ENCODE measurements at regions not wholly inside any gene's neighbourhood (a gene's known extent, or its start where the extent isn't known, plus 50 kb on each side); places are given as distances from the start of the nearest gene placed in this dataset.

- peaks cover 0 to 1% (median 0%) of the 10 kb centered on the region in 3 donors for H3K27me3 Mint-ChIP-seq (ENCODE audit: low read depth in 3 of 3)
- H3K27ac Mint-ChIP-seq = no peak overlapping the region
- Histone ChIP-seq H3K27me3 (ENCODE audit: control insufficient read depth in 2 of 2, insufficient read depth in 2 of 2, low read length in 2 of 2) (no peaks in the 10 kb centered on the region), H3K9ac (ENCODE audit: insufficient read depth, low read length, poor library complexity, severe bottlenecking) (no peak overlapping the region), H3K9me3 (replicated peaks in 1 of 2; ENCODE audit: control insufficient read depth in 1 of 2, insufficient read depth in 1 of 2, low read length in 2 of 2) (peaks cover 13 to 14% of the 10 kb centered on the region in 2 donors), H4K20me1 (ENCODE audit: insufficient read depth, low read length) (no peaks in the 10 kb centered on the region), H3K36me3 (replicated peaks in 1 of 2; ENCODE audit: control insufficient read depth in 1 of 2, insufficient read depth in 2 of 2, low read length in 2 of 2) (no peaks in the 10 kb centered on the region), H3K27ac (ENCODE audit: low read depth in 1 of 2, low read length in 2 of 2) (no peak overlapping the region), H3K4me2 (replicated peaks; ENCODE audit: extremely low read depth, low read length, poor library complexity, severe bottlenecking) (no peak overlapping the region), H3K4me1 (ENCODE audit: control insufficient read depth in 1 of 2, insufficient read depth in 2 of 2, low read length in 2 of 2) (no peaks in the 10 kb centered on the region), H3K4me3 (replicated peaks in 1 of 3; ENCODE audit: low read depth in 2 of 3, low read length in 3 of 3) (no peak overlapping the region), H3K79me2 (ENCODE audit: insufficient read depth, low read length) (no peaks in the 10 kb centered on the region), H2AFZ (ENCODE audit: insufficient read depth, low read depth, low read length, poor library complexity, severe bottlenecking) (no peak overlapping the region)
- no peaks in the 10 kb centered on the region for H3K4me1 Mint-ChIP-seq
- no peak overlapping the region for H3K4me3 Mint-ChIP-seq
- intact Hi-C loops (cut with micrococcal nuclease) = no loop called here
- no peak for DNase-seq
- 80% methylated on average over 1 of the region's 2 CpGs for WGBS (ENCODE audit: insufficient coverage)
- H3K36me3 Mint-ChIP-seq = no peaks in the 10 kb centered on the region
- peaks cover 2 to 15% (median 12%) of the 10 kb centered on the region in 7 donors for H3K9me3 Mint-ChIP-seq
- TF ChIP-seq CTCF (IDR thresholded peaks at IDR 0.05) = no peak
Measured at GRCh38 chr13:32883474-32883873, 132.7 kb upstream of the KL start.

GRCh38 chr13:32887617-32888016 lies 128.6 kb upstream of the KL start:
- no peak overlapping the region for H3K4me3 Mint-ChIP-seq
- Histone ChIP-seq H3K9ac (ENCODE audit: insufficient read depth, low read length, poor library complexity, severe bottlenecking) (no peak overlapping the region), H2AFZ (ENCODE audit: insufficient read depth, low read depth, low read length, poor library complexity, severe bottlenecking) (no peak overlapping the region), H3K4me2 (replicated peaks; ENCODE audit: extremely low read depth, low read length, poor library complexity, severe bottlenecking) (no peak overlapping the region), H3K4me1 (ENCODE audit: control insufficient read depth in 1 of 2, insufficient read depth in 2 of 2, low read length in 2 of 2) (no peaks in the 10 kb centered on the region), H3K9me3 (replicated peaks in 1 of 2; ENCODE audit: control insufficient read depth in 1 of 2, insufficient read depth in 1 of 2, low read length in 2 of 2) (peaks cover 13 to 17% of the 10 kb centered on the region in 2 donors), H3K27me3 (ENCODE audit: control insufficient read depth in 2 of 2, insufficient read depth in 2 of 2, low read length in 2 of 2) (no peaks in the 10 kb centered on the region), H4K20me1 (ENCODE audit: insufficient read depth, low read length) (no peaks in the 10 kb centered on the region), H3K4me3 (replicated peaks in 1 of 3; ENCODE audit: low read depth in 2 of 3, low read length in 3 of 3) (no peak overlapping the region), H3K27ac (ENCODE audit: low read depth in 1 of 2, low read length in 2 of 2) (no peak overlapping the region), H3K79me2 (ENCODE audit: insufficient read depth, low read length) (no peaks in the 10 kb centered on the region), H3K36me3 (replicated peaks in 1 of 2; ENCODE audit: control insufficient read depth in 1 of 2, insufficient read depth in 2 of 2, low read length in 2 of 2) (no peaks in the 10 kb centered on the region)
- H3K9me3 Mint-ChIP-seq = peaks cover 3 to 16% (median 14%) of the 10 kb centered on the region in 7 donors
- H3K27ac Mint-ChIP-seq = no peak overlapping the region
- no peaks in the 10 kb centered on the region for H3K36me3 Mint-ChIP-seq
- H3K4me1 Mint-ChIP-seq = no peaks in the 10 kb centered on the region
- no peak for TF ChIP-seq CTCF (IDR thresholded peaks at IDR 0.05)
- WGBS (ENCODE audit: insufficient coverage) = 100% methylated on average over 2 of the region's 3 CpGs
- no peak for DNase-seq
- peaks cover 0 to 1% (median 0%) of the 10 kb centered on the region in 3 donors for H3K27me3 Mint-ChIP-seq (ENCODE audit: low read depth in 3 of 3)
- intact Hi-C loops (cut with micrococcal nuclease) = no loop called here

Measured in CD14-positive monocyte (primary cell).